CD4-positive, alpha-beta T cell (primary cell): ENCODE measurements at regions not wholly inside any gene's neighbourhood (a gene's known extent, or its start where the extent isn't known, plus 50 kb on each side); places are given as distances from the start of the nearest gene placed in this dataset.

Experiments used
- ATAC-seq: fragments of 200-7000 bp; cut with Tn5 transposase; one replicate; pipeline ENCODE4 v1.10.0; 2022; ENCODE audit warnings: mild to moderate bottlenecking; ENCODE audit not compliant: poor library complexity
- CTCF ChIA-PET: fragments of 350-600 bp; sonication (Branson Sonifier 250); formaldehyde crosslinking; loops from one replicate; lab custom pipeline; 2021; ENCODE audit warnings: antibody characterized with exemption, inconsistent platforms; lab: Charles Lee
- POLR2A ChIA-PET: fragments of 350-600 bp; sonication (Branson Sonifier 250); formaldehyde crosslinking; loops from one replicate; lab custom pipeline; 2021; ENCODE audit warnings: antibody characterized with exemption, inconsistent platforms; lab: Charles Lee
- DNase-seq, 14 experiments: peaks; one replicate each; pipeline ENCODE4 v3.0.0-alpha.2; 2013 to 2020; ENCODE audit warnings: mixed read lengths in 2 of 14
- H3K27ac ChIP-seq, 2 donors: one replicate each; pipeline versions ENCODE4 v1.5.1 to v1.7.0; 2013; ENCODE audit warnings: low read length in 2 of 2, low read depth in 1 of 2, mild to moderate bottlenecking in 1 of 2
- H3K27me3 ChIP-seq, 2 experiments: 1 replicate in 1 of 2; 2 replicates in 1 of 2; pipeline versions ENCODE4 v1.6.1 to v1.7.0; 2013; ENCODE audit warnings: low read length in 2 of 2, control low read depth in 1 of 2, mild to moderate bottlenecking in 1 of 2, moderate library complexity in 1 of 2; ENCODE audit not compliant: insufficient read depth in 2 of 2, control insufficient read depth in 1 of 2
- H3K36me3 ChIP-seq: one replicate; pipeline ENCODE4 v1.6.1; 2013; ENCODE audit warnings: low read length, control low read depth; ENCODE audit not compliant: insufficient read depth
- H3K4me1 ChIP-seq: one replicate; pipeline ENCODE4 v1.6.1; 2013; ENCODE audit warnings: low read length, control low read depth; ENCODE audit not compliant: insufficient read depth
- H3K4me3 ChIP-seq: one replicate; pipeline ENCODE4 v1.5.1; 2013; ENCODE audit warnings: mild to moderate bottlenecking, low read length, moderate library complexity
- H3K9me3 ChIP-seq, 2 experiments: 1 replicate in 1 of 2; 2 replicates in 1 of 2; pipeline versions ENCODE4 v1.6.1 to v1.7.0; 2013; ENCODE audit warnings: low read length in 2 of 2, mild to moderate bottlenecking in 2 of 2, control low read depth in 1 of 2, moderate library complexity in 1 of 2; ENCODE audit not compliant: control insufficient read depth in 1 of 2, insufficient read depth in 1 of 2
- H3K27ac Mint-ChIP-seq: one replicate; pipeline ENCODE4 v1.8.0; 2020; ENCODE audit warnings: mixed read lengths
- H3K27me3 Mint-ChIP-seq: one replicate; pipeline ENCODE4 v1.8.0; 2021; ENCODE audit warnings: mixed read lengths
- H3K36me3 Mint-ChIP-seq: one replicate; pipeline ENCODE4 v1.8.0; 2021; ENCODE audit warnings: low read depth, mixed read lengths
- H3K4me1 Mint-ChIP-seq: one replicate; pipeline ENCODE4 v1.8.0; 2021; ENCODE audit warnings: low read depth, mixed read lengths
- H3K4me3 Mint-ChIP-seq: one replicate; pipeline ENCODE4 v1.8.0; 2020; ENCODE audit warnings: mild to moderate bottlenecking, mixed read lengths
- H3K9me3 Mint-ChIP-seq: one replicate; pipeline ENCODE4 v1.8.0; 2020; ENCODE audit warnings: mixed read lengths
- intact Hi-C, 2 experiments: fragments of 100-400 bp; cut with DNase I in 1 of 2; cut with micrococcal nuclease in 1 of 2; formaldehyde crosslinking; loops; one replicate each; pipeline versions ENCODE4 v1.15.1 to v1.9.0; 2023 to 2025; cut with DNase I, micrococcal nuclease
- TF ChIP-seq, protein P1 (sequence below): fragments of 200-600 bp; IDR thresholded peaks from one replicate; pipeline ENCODE4 v1.8.0; 2022; ENCODE audit warnings: antibody characterized with exemption, mild to moderate bottlenecking

DNA sequence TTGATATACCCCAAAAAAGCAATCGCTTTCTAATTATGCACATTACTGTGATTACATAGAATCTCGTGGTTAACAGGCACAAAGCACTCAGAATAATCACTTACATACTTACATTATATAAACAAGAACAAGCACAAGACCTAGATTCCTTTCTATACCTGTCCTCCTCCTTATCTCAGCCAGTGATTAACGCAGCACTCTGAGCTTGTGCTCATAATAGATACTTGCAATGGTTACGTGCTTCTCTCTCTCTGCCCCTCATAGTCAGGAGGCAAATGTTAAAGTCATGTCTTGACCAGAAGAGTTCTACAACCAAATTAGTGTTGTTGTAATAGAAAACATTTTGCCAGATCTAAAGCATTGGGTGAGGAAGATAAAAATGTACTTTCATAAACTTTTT lies 342.2 kb upstream of the PKDCC start:
- Histone ChIP-seq H3K9me3 (no peaks in the 10 kb centered on the region), H3K27me3 (no peaks in the 10 kb centered on the region), H3K4me3 (no peak overlapping the region), H3K36me3 (no peaks in the 10 kb centered on the region), H3K27ac (no peak overlapping the region), H3K4me1 (no peaks in the 10 kb centered on the region)
- DNase-seq, result no peak
- intact Hi-C loops, result no loop called here
- H3K36me3 Mint-ChIP-seq, result no peaks in the 10 kb centered on the region
- POLR2A ChIA-PET, result no interaction called here
- H3K27me3 Mint-ChIP-seq, result peaks cover 10% of the 10 kb centered on the region
- no peaks in the 10 kb centered on the region for H3K9me3 Mint-ChIP-seq
- TF ChIP-seq, protein P1, sequence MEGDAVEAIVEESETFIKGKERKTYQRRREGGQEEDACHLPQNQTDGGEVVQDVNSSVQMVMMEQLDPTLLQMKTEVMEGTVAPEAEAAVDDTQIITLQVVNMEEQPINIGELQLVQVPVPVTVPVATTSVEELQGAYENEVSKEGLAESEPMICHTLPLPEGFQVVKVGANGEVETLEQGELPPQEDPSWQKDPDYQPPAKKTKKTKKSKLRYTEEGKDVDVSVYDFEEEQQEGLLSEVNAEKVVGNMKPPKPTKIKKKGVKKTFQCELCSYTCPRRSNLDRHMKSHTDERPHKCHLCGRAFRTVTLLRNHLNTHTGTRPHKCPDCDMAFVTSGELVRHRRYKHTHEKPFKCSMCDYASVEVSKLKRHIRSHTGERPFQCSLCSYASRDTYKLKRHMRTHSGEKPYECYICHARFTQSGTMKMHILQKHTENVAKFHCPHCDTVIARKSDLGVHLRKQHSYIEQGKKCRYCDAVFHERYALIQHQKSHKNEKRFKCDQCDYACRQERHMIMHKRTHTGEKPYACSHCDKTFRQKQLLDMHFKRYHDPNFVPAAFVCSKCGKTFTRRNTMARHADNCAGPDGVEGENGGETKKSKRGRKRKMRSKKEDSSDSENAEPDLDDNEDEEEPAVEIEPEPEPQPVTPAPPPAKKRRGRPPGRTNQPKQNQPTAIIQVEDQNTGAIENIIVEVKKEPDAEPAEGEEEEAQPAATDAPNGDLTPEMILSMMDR, result no peak
- H3K4me3 Mint-ChIP-seq, result no peak overlapping the region
- CTCF ChIA-PET, result no interaction called here
- no peak overlapping the region for H3K27ac Mint-ChIP-seq
- H3K4me1 Mint-ChIP-seq, result no peaks in the 10 kb centered on the region
- no peak for ATAC-seq

DNA sequence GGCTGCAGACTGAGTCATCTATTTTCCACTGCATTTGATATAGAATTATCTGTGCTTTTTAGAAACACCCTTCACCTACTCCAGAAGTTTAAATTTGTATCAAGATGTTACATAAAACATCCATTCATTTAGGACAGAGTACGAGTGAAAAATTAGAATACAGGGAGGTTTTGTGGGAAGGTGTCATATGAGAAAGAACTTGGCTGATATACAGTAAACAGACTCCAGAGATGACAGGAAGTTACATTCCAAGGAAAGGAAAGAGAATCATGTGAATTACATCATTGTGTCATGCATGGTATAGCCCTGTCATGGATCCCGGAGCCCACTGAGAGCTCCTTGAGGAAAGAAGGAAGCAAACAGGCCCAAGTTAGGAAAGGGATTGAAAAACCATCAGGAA lies 341.5 kb upstream of the PKDCC start:
- ChIA-PET CTCF (no interaction called here), POLR2A (no interaction called here)
- Histone ChIP-seq H3K4me1 (no peaks in the 10 kb centered on the region), H3K27ac (no peak overlapping the region), H3K36me3 (no peaks in the 10 kb centered on the region), H3K4me3 (no peak overlapping the region), H3K27me3 (no peaks in the 10 kb centered on the region), H3K9me3 (no peaks in the 10 kb centered on the region)
- Mint-ChIP-seq H3K36me3 (no peaks in the 10 kb centered on the region), H3K9me3 (no peaks in the 10 kb centered on the region), H3K27me3 (peaks cover 10% of the 10 kb centered on the region), H3K4me3 (no peak overlapping the region), H3K27ac (no peak overlapping the region), H3K4me1 (no peaks in the 10 kb centered on the region)
- no peak for ATAC-seq
- intact Hi-C loops, result no loop called here
- DNase-seq, result no peak
- TF ChIP-seq, protein P1, result no peak

DNA sequence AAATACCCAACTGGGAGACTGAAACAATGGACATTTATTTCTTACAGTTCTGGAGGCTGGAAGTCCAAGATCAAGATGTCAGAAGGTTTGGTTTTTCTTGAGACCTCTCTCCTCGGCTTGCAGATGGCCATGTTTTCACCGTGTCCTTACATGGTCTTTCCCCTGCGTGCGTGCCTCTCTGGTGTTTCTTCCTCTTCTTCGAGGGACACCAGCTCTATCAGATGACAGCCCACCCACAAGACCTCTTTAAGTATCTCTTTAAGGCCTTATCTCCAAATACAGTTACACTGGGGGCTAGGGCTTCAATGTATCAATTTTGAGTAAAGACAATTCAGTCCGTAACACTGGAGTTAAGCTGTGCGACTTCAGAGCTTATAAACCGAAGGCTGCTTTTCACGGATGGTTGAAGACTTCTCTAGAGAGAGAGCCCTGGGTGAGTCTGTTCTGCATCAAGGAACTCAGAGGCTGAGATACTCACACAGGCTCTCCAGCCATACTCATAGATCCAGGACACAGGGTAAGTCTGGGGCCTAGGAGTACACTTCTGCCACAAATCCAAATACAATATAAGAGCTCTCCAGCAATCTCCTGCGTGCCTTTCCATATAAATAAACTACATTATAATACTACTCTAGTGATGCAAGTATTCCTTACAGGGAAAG lies 339.9 kb upstream of the PKDCC start:
- no peaks in the 10 kb centered on the region for H3K36me3 ChIP-seq
- H3K27me3 ChIP-seq, result no peaks in the 10 kb centered on the region
- no peak overlapping the region for H3K4me3 ChIP-seq
- ChIA-PET POLR2A (no interaction called here), CTCF (no interaction called here)
- intact Hi-C loops, result no loop called here
- no peaks in the 10 kb centered on the region for H3K9me3 Mint-ChIP-seq
- TF ChIP-seq, protein P1, result no peak
- ATAC-seq (no peak), DNase-seq (no peak)
- H3K27me3 Mint-ChIP-seq, result peaks cover 10% of the 10 kb centered on the region
- H3K27ac ChIP-seq, result no peak overlapping the region
- H3K4me3 Mint-ChIP-seq, result no peak overlapping the region
- no peaks in the 10 kb centered on the region for H3K4me1 Mint-ChIP-seq
- no peaks in the 10 kb centered on the region for H3K9me3 ChIP-seq
- no peaks in the 10 kb centered on the region for H3K4me1 ChIP-seq
- no peak overlapping the region for H3K27ac Mint-ChIP-seq
- no peaks in the 10 kb centered on the region for H3K36me3 Mint-ChIP-seq
